ENCODE measurements at regions not wholly inside any gene's neighbourhood (a gene's known extent, or its start where the extent isn't known, plus 50 kb on each side); places are given as distances from the start of the nearest gene placed in this dataset.

GRCh38 chr5:54746346-54746745 lies 228.8 kb downstream of the SNX18 start:
- TF ChIP-seq CTCF (IDR thresholded peaks at IDR 0.05): no peak
- no peak for TF ChIP-seq FOSL2 (IDR thresholded peaks at IDR 0.05; ENCODE audit: borderline replicate concordance, low read depth)
- TF ChIP-seq MXI1 (IDR thresholded peaks at IDR 0.05; ENCODE audit: low read depth, low read length): no peak
- TF ChIP-seq RCOR1 (IDR thresholded peaks at IDR 0.05; ENCODE audit: low read length): no peak
- TF ChIP-seq MEF2A (IDR thresholded peaks at IDR 0.05; ENCODE audit: borderline replicate concordance, low read depth): no peak
- no peak for TF ChIP-seq YY1 (IDR thresholded peaks at IDR 0.05; ENCODE audit: low read depth)
- TF ChIP-seq CHD2 (IDR thresholded peaks at IDR 0.05; ENCODE audit: low read length, partially characterized antibody): no peak
- TF ChIP-seq FOXM1 (IDR thresholded peaks at IDR 0.05; ENCODE audit: low read depth): no peak
- TF ChIP-seq POLR2AphosphoS5 (IDR thresholded peaks at IDR 0.05; ENCODE audit: low read depth, low read length): no peak
- no peak for TF ChIP-seq TAF1 (IDR thresholded peaks at IDR 0.05; ENCODE audit: borderline replicate concordance, low read depth, low read length)
- TF ChIP-seq PBX3 (IDR thresholded peaks at IDR 0.05): no peak
- no peak for TF ChIP-seq RAD21 (IDR thresholded peaks at IDR 0.05; ENCODE audit: low read length)

Measured in SK-N-SH (cell line).